A549 (cell line): ENCODE measurements at regions not wholly inside any gene's neighbourhood (a gene's known extent, or its start where the extent isn't known, plus 50 kb on each side); places are given as distances from the start of the nearest gene placed in this dataset.

Experiments used
- CBX2 ChIP-seq: fragments of 200-600 bp; sonication (generic); IDR thresholded peaks from 2 replicates; pipeline ENCODE4 v1.6.1; 2016; ENCODE audit warnings: low read depth, mild to moderate bottlenecking, borderline replicate concordance
- EP300 ChIP-seq, 2 experiments: fragments of >200 bp; sonication (Bioruptor Twin); formaldehyde crosslinking; IDR thresholded peaks; 2 replicates in 1 of 2; 3 replicates in 1 of 2; pipeline ENCODE4 v1.6.1; 2016 to 2017
- HDAC2 ChIP-seq: fragments of 200-600 bp; sonication (generic); IDR thresholded peaks from 2 replicates; pipeline ENCODE4 v1.6.1; 2016
- HOXB5 ChIP-seq: fragments of 250-450 bp; sonication (Bioruptor Pico); IDR thresholded peaks from 2 replicates; pipeline ENCODE4 v1.5.0; 2020; ENCODE audit warnings: mild to moderate bottlenecking, moderate library complexity
- JUNB ChIP-seq: fragments of >200 bp; sonication (Bioruptor Twin); formaldehyde crosslinking; IDR thresholded peaks from 2 replicates; pipeline ENCODE4 v1.6.1; 2016
- MAX ChIP-seq: IDR thresholded peaks from 2 replicates; pipeline ENCODE4 v1.6.1; 2012
- NFE2L2 ChIP-seq: fragments of 150-350 bp; conservative IDR thresholded peaks from 2 replicates; pipeline ENCODE4 v1.6.1; 2014; ENCODE audit warnings: low read length
- POLR2A ChIP-seq: IDR thresholded peaks from 2 replicates; pipeline ENCODE4 v1.6.1; 2012; ENCODE audit warnings: mild to moderate bottlenecking, low read length
- RFX5 ChIP-seq: fragments of 450-650 bp; IDR thresholded peaks from 2 replicates; pipeline ENCODE4 v1.7.1; 2014; ENCODE audit warnings: antibody characterized with exemption, mild to moderate bottlenecking, moderate library complexity
- TP53 ChIP-seq: fragments of 250-450 bp; sonication (Bioruptor Pico); IDR thresholded peaks from 2 replicates; pipeline ENCODE4 v1.5.0; 2021; ENCODE audit warnings: mild to moderate bottlenecking, moderate library complexity
- TF ChIP-seq, protein P1 (sequence below): fragments of >200 bp; sonication (Bioruptor Twin); formaldehyde crosslinking; IDR thresholded peaks from 3 replicates; pipeline ENCODE4 v1.5.1; 2016

GRCh38 chr2:190136825-190137224, 74.3 kb upstream of the MSTN start:
- TF ChIP-seq, protein P1, sequence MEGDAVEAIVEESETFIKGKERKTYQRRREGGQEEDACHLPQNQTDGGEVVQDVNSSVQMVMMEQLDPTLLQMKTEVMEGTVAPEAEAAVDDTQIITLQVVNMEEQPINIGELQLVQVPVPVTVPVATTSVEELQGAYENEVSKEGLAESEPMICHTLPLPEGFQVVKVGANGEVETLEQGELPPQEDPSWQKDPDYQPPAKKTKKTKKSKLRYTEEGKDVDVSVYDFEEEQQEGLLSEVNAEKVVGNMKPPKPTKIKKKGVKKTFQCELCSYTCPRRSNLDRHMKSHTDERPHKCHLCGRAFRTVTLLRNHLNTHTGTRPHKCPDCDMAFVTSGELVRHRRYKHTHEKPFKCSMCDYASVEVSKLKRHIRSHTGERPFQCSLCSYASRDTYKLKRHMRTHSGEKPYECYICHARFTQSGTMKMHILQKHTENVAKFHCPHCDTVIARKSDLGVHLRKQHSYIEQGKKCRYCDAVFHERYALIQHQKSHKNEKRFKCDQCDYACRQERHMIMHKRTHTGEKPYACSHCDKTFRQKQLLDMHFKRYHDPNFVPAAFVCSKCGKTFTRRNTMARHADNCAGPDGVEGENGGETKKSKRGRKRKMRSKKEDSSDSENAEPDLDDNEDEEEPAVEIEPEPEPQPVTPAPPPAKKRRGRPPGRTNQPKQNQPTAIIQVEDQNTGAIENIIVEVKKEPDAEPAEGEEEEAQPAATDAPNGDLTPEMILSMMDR = no peak
- TF ChIP-seq EP300 (IDR thresholded peaks at IDR 0.05) = no peak
- TF ChIP-seq HDAC2 = no peak
- TF ChIP-seq HOXB5 (CRISPR knock-in tag) = no peak
- TF ChIP-seq CBX2 = no peak
- TF ChIP-seq POLR2A = no peak
- TF ChIP-seq JUNB = no peak
- TF ChIP-seq NFE2L2 = no peak
- TF ChIP-seq MAX = no peak
- TF ChIP-seq RFX5 = no peak
- TF ChIP-seq TP53 = no peak
